WI38 (cell line): ENCODE measurements at regions not wholly inside any gene's neighbourhood (a gene's known extent, or its start where the extent isn't known, plus 50 kb on each side); places are given as distances from the start of the nearest gene placed in this dataset.
"Not testable (repeated sequence)": the region's sequence is repeated elsewhere in the genome, so short reads cannot be mapped to it uniquely, and the experiment has no call there.

Source experiments
- H3K4me3 ChIP-seq: 2 replicates; pipeline ENCODE4 v1.5.1; 2011; ENCODE audit warnings: low read depth, mild to moderate bottlenecking, control low read depth, low read length
- TF ChIP-seq, protein P1 (sequence below): IDR thresholded peaks from 2 replicates; pipeline ENCODE4 v1.5.1; 2012; ENCODE audit warnings: low read depth, mild to moderate bottlenecking, control low read depth, low read length

DNA sequence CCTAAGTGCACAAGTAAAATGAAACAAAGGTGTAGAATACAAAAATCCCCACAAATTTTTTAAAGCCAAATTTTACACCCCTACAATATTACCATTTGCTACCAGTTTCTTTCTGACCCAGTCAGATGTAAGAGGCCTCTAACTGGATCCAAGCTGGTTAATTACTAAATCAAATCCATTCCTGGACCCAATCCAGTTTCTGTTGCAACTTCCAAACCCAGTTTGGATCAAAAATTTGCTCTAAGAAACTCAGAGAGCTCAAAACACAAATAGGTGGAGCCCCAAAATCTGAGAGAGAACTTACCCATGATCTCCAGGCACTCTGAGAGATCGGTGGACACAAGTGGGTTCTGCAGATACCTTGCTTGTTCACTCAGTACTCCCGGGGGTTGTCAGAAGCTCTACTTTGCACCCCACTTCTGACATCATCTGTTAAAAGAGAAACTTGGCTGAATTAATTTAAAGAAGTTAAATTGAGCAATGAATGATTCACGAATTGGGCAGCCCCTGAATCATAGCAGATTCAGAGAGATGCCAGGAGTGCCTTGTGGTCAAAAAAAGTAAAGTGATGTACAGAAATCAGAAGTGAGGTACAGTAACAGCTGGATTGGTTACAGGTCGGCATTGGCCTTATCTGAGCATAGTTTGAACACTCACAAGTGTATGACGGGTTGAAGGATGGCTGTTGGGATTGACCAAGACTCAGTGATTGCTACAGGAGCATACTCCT lies 448.0 kb downstream of the KCNT2 start:
- H3K4me3 ChIP-seq: no peak overlapping the region
- TF ChIP-seq, protein P1, sequence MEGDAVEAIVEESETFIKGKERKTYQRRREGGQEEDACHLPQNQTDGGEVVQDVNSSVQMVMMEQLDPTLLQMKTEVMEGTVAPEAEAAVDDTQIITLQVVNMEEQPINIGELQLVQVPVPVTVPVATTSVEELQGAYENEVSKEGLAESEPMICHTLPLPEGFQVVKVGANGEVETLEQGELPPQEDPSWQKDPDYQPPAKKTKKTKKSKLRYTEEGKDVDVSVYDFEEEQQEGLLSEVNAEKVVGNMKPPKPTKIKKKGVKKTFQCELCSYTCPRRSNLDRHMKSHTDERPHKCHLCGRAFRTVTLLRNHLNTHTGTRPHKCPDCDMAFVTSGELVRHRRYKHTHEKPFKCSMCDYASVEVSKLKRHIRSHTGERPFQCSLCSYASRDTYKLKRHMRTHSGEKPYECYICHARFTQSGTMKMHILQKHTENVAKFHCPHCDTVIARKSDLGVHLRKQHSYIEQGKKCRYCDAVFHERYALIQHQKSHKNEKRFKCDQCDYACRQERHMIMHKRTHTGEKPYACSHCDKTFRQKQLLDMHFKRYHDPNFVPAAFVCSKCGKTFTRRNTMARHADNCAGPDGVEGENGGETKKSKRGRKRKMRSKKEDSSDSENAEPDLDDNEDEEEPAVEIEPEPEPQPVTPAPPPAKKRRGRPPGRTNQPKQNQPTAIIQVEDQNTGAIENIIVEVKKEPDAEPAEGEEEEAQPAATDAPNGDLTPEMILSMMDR: no peak

DNA sequence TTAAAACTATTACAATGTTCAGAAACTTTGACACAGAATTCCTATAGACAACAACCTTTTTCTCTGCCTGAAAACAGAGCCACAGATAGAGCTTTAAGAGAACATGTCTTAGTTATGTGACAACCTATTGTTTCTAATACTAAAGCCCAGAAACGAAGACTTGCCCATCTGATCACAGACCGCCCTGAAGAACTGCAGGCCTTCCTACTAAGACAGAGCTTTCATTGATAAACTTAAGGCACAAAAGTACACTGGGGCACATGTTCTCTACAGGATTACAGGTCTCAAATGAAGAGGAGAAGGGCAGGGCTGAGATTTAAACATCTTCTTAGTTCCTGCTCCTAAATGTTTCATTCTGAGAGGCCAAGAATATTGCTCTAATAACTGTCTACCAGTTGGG lies 452.7 kb downstream of the KCNT2 start:
- TF ChIP-seq, protein P1: no peak

DNA sequence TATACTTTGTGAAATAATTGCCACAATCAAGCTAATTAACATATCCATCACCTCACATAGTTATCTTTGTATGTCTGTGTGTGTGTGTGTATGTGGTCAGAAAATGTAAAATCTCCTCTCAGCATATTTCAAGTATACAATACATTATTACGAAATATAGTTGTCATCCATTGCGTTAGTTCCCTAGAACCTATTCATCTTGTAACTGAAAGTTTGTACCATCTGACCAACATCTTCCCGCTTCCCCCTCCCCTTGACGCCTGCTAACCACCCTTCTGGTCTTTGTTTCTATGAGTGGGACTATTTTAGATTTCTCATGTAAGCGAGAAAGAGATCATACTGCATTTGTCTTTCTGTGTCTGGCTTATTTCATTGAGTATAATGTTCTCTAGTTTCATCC lies 455.3 kb downstream of the KCNT2 start:
- TF ChIP-seq, protein P1: no peak
- H3K4me3 ChIP-seq: no peak overlapping the region

More for the DNA sequence above, 452.7 kb downstream of the KCNT2 start:
- H3K4me3 ChIP-seq: no peak overlapping the region

DNA sequence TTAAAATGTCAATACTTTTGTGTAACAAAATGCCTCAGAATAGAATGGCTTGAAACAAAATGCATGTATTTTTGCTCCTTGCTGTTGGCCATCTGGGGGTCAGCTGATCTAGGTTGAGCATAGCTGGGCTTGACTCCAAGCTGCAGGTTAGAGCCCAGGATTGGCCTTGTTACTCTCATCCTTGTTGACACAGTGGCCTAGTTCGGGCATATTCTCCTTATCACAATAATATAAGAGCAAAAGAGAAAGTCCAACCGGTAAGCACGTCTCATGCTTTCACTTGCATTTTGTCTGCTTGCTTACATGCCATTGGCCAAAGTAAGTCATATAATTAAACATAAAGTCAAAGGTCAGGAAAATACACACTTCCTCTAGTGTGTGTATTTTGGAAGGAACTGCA lies 456.2 kb downstream of the KCNT2 start:
- TF ChIP-seq, protein P1: no peak

DNA sequence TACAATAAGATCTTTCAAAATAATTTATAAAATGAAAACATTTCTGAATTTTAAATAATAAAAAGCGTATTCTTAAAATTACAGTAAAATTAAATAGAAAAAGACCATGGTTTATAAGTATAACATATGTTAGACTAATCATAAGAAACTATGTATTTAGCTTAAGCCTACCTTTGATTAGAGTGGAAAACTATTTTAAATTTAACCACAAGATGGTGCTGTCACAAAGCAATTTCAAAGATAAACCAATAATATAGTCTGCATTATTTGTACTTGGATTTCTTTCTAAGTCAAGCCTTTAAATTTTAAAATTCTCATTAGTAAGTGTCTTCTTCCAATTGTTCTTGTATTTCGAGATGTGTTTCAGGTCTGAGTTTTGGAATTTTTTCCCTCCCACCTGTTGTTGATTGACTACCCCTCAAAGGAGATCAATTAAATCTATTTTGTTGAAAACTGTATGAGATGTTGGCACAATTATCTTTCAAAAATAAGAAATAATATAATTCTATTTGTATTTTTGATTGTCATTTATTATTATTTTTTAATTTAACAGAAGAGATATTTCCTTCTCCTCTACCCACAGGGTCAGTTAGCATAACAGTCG lies 459.8 kb downstream of the KCNT2 start:
- H3K4me3 ChIP-seq: no peak overlapping the region
- TF ChIP-seq, protein P1: no peak

More for the DNA sequence above, 456.2 kb downstream of the KCNT2 start:
- H3K4me3 ChIP-seq: no peak overlapping the region

DNA sequence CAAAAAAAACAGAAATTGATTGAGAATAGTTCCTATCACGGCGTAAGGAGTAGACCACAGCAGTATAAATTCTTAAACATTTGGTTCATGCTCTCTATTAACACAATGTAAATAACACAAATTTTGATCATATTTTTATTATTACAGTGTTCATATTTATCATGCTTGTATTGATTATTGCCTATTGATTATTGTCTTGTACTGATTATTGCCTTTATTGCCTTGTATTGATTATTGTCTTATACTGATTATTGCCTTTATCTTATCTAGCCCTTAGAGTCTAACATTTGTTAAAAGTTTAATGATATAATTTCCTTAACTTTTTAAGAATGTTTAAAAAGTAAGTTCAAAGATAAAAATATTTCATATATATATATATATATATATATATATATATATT lies 460.7 kb downstream of the KCNT2 start:
- TF ChIP-seq, protein P1: no peak

DNA sequence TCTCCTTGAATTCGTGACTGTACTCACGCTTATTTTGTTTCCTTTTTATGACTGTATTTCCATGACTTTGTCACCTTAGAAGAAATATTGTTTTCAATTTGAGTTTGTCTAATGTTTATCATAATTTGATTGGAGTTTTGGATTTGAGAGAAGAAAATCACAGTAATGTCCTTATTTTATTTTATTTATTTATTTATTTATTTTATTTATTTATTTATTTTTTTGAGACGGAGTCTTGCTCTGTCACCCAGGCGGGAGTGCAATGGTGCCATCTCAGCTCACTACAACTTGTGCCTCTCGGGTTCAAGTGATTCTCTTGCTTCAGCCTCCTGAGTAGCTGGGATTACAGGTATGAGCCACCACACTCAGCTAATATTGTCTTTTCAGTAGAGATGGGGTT lies 463.1 kb downstream of the KCNT2 start:
- H3K4me3 ChIP-seq: not testable (repeated sequence)

More for the DNA sequence above, 460.7 kb downstream of the KCNT2 start:
- H3K4me3 ChIP-seq: no peak overlapping the region

DNA sequence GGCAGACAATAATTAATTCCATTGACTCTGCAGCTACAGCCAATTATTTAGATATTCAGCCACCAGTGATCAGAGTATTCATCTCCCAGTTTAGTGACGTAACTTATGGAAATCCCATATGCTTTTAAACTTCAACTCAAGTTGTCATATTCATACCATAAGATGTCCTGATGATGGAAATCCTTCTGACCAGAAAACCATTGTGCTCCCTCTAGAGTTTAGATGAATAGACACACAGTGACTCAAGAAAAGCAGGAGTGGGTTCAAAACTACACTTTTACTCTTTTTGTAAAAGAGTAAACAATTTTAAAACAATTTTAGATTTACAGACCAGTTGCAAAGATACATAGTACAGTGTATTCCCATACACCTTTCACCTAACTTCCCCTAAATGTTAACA lies 463.7 kb downstream of the KCNT2 start:
- no peak overlapping the region for H3K4me3 ChIP-seq
- TF ChIP-seq, protein P1: no peak
